NB4 (cell line): ENCODE measurements at regions not wholly inside any gene's neighbourhood (a gene's known extent, or its start where the extent isn't known, plus 50 kb on each side); places are given as distances from the start of the nearest gene placed in this dataset.

Experiments used
- CTCF ChIP-seq: IDR thresholded peaks from one replicate; pipeline ENCODE4 v1.5.1; 2012; ENCODE audit warnings: low read depth, low read length
- MAX ChIP-seq: IDR thresholded peaks from 2 replicates; pipeline ENCODE4 v1.6.1; 2011; ENCODE audit warnings: low read depth, low read length

DNA sequence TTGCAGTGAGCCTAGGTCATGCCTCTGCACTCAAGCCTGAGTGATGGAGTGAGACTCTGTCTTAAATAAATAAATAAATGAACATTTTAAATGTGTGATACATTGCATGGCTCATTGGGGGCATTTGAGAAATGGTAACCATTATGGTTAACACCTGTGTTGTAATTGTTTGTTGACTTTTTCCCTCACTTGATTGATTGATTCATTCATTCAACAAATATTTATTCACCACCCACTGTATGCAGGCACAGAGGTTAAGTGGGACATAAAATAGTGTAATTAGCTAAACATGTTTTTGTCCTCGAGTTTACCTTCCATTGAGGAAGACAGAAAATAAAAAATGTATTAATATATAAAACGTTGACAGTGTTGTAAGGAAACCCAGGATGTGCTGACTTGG lies 127.1 kb upstream of the ANKRD28 start:
- TF ChIP-seq CTCF, result no peak
- TF ChIP-seq MAX, result no peak
